T-helper 1 cell (primary cell): ENCODE measurements at regions not wholly inside any gene's neighbourhood (a gene's known extent, or its start where the extent isn't known, plus 50 kb on each side); places are given as distances from the start of the nearest gene placed in this dataset.

ENCODE experiments used
- DNase-seq, 5 donors: peaks; one replicate each; pipeline ENCODE4 v3.0.0-alpha.2; 2012 to 2020

DNA sequence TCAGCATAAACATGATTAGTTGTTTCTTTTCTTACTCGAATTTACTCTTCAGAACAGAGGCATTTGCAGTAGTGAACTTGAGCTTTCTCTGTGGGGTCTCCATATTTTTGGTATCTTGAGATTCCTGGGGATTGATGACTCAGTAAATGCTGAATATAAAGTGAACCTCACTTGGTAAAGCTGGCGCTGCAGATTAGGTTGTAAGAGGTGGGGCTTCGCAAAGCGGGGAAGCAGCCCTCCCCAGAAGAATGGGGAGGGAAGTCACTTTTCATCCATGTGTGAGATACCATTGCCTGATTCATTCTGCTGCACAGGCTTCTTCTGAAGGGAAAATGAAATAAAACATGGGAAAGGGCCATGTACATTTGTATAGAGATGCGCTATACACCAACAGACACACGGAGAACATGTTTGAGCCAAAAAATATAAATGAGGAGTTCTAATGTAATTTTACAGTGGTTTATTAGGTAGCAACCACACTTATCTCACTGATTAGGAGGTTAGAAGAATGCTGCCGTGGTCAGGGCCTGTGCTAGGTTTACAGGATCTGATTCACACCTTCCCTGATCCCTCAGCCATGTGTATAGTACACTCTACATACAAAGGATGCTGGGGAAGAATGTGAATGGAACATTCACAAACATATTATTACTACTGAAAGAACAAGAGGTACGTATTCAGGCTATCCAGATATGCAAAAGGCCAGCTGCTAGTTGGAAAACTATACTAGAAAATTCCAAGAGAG is 63.5 kb downstream of the DNTTIP2 start:
- DNase-seq = no peak

DNA sequence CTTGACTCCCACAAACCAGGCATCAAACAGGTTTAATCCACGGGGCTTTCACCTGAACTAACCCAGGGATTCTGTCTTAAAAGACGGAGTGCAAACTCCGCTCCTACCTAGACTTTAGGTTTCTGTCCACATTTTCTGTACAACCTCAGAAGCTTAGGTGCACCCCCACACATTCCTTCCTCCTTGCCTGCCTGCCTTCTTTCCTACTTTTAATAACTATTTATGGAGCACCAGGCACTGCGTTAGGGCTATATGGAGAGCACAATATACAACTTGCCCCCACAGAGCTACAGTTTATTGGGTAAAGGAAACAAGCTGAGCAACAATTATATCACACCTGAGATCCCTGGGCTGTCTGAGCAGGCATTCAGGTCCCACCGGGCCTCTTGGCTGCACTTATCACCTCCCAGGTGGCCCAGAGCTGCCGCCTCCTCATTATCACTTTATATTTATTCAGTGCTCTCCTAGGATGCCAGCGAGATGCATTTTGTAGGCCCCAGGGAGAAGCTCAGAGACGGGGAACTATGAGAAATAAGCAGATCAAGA is 64.1 kb downstream of the DNTTIP2 start:
- DNase-seq = no peak

DNA sequence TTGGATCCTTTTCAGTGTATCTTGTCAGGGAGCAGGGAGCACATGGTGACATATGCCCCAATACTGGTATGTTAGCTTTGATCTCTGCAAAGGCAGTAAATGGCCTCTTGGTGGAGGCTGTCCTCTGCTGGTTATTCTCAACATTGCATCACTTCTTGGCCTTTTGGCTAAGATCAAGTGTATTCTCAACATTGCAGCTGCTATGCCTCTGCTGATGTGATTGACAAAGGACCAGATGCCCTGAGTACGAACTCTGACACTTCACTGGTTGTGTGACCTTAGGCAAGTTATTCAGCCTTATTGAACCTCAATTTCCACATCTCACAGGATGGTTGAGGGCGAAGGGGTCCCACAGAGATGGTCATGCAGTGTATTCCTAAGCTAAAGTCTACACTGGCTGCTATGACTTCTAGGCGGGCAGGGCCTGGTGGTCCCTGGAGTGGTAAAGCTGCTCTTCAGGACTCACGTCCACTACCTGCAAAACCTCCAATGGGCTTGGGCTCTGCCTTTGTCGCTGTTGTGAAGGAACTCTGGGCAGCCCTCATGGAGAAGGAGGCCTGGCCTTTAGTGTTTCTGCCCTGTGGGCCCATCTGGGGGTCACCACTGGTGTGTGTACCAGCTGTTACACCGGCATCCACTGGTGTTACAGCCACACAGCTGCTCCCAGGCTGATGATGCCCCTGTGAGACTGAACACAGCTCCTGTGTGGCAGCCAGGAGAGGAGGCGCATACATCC is 64.8 kb downstream of the DNTTIP2 start:
- DNase-seq = peak in 2 of 5 donors; percentile 5 to 63

DNA sequence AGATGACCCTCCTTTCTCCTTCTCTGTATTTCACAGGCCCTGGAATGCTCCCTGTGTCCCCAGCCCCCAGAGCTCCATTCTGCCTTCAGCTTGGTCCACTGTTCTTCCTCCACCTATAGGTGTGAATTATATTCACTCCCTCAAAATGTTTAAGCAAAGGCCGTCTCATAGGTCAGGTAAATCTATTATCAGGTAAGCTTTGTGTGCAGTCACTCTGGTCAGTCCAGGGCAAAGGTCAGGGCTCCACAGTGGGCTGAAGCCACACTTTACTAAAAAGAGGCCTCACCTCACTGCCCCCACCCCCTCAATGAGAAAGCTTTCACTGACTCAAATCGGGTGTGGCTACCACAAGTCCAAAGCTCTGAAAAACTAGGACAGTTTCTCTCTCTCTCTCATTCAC is 65.9 kb downstream of the DNTTIP2 start:
- DNase-seq = no peak

DNA sequence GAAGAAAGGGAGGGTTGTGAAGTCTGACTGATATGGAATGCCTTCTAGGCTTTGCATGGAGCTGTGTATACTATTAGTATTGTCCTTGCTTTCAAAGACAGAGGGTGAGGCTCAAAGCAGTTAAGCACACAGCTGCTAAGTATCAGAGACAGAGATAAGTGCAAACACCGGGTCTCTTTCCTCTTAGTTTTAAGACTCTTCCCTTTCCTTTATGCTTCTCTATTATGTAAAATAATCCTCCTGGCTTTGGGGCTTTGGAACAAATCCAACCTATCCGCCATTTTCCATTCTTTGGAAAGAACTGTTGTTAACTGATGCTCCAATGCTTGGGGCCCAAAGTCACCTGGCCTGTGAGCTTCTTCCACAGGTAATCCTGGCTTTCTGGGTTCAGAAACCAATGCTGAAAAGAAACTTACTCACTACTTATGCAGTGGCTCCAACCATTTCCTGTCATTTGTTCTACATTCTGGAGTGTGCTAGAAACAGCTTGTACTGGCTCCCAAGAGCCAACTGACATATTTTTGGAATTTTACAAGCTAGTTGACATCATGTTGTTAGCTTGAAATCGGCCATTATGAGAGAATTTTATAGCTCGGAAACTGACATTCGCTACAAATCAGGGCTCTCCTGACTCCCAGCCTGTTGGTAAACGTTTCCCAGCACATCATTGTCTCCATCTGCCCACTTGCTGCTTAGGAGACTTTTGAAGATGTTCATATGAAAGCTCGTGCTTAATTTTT is 67.5 kb downstream of the DNTTIP2 start:
- no peak for DNase-seq

DNA sequence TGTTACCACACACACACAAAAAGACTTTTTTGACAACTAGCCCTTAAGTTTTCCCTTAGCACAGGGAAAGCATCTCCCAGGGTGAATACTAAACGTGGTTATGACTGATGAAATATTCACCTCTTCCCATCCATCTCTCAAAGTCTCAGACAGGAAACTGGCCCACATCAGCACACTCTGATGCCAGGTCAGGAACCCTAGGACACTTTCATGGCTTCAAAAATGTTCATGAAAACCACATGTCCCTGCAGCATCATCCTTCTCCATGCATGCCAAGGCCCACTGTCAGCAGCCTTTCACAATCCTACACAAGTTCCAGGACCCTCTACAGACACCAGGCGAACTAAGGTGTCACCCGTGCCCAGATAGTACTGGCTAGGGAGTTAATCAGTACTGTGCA is 68.7 kb downstream of the DNTTIP2 start:
- DNase-seq = no peak

DNA sequence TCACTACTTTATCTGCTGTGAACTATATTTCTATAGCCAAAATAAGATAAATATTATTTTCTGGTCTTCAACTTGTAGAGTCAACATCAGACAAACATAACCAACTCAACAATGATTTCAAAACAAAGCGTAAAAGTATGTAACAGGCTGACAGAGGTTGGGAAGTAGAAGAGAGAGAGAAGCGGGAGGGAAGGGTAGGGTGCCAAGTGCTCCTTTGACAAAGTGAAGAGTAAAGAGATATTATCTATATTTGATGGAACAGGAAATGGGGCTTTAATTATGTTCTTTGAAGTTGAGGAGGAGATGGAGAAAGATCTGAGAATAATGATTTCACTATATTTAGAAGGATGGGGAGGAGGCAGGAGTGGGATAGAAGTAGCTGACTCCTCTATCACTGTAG is 70.1 kb downstream of the DNTTIP2 start:
- DNase-seq = no peak

DNA sequence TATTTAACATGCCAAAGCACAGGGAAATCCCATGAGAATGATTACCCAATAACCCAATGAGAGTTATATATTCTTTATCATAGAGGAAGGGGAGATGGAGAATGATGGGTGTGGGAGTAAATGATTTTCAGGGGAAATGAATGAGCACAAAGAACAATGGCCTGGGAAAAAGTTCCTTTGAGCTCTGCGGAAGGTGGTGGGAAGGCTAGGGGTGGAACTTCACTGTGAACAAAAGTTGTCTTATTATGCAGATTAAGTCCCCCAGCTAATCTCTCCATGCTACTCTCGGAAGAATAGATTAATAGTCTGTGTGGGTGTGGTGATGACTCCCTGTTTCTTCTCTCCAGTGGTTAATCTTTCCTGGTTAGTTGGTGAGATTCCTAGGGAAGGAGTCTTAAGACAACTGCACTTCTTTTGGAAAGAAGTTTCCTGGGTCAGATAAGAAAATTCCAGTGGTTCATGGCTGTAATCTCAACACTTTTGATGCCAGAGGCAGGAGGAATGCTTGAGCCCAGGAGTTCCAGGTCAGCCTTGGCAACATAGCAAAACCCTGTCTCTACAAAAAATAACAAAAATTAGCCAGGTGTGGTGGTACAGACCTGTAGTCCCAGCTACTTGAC is 71.6 kb downstream of the DNTTIP2 start:
- no peak for DNase-seq

DNA sequence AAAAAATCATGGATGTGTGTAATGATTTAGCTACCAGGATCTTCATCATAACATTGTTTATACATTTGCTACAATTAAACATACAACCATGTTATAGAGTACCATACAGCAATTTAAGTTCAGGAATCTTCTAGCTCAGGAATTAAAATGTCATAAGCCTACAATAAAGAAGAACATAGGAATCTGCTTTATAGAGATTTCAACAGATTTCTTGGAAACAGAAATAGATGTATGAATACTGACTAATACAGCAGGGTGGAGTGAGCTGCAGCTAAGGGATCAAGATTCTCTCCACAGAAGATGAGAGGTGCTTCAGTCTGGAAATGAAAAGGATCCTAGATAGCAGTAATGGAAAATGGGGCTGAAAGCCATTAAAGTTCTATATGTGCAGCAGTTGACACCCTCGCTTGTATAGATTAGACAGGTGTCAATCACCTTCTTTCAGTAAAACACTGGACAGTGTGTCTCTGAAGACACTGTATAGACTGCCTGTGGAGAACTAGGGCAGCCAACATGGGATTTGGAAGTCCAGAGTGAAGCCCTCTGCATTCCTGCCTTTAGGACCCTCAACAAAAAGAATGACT is 73.9 kb downstream of the DNTTIP2 start:
- DNase-seq = no peak

DNA sequence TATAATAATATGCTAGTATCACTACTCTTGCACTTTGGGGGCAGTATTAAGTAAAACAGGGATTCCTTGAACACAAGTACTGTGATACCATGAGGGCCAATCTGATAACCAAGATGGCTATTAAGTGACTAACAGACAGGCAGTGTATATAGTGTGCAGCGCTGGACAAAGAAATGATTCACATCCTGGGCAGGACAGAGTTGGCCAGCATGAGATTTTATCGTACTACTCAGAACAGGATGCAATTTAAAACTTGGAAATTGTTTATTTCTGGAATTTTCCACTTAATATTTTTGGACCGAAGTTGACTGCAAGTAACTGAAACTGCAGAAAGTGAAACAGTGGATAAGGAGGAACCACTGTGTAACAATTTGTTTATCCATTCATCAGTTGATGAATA is 74.6 kb downstream of the DNTTIP2 start:
- no peak for DNase-seq

DNA sequence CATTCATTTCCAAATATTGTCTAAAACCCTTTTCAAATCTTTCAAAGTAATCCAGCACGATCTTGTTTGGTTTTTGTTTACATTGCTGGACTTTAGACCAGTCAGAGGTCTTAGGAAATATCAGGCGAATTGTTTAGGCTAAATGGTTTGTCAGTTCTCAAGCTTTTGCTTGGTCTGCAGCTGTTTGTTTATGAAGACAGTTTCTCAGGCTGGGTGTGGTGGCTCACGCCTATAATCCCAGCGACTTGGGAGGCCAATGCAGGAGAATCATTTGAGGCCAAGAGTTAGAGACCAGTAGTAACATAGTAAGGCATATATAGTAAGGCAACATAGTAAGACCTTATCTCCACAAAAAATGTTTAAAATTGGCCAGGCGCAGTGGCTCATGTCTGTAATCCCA is 77.5 kb downstream of the DNTTIP2 start:
- no peak for DNase-seq

DNA sequence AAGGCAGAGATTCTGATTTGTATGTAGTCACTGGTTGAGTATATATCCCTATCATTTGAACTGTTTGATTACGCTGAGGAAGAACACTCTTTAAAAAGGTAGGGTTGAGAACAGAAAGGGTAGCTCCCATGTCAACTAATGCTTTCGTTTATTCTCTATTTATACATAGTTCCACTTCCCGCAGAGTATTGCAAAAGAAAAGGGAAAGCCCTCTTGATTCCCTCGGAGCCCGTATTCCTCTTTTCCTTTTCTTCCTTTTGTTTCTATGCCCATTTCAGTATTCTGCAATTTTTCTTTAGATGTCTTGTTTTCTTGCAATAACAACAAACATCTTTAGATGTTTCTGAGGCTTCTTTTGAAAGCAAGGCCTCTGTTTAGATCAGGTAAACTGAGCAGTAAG is 78.2 kb downstream of the DNTTIP2 start:
- DNase-seq = no peak

DNA sequence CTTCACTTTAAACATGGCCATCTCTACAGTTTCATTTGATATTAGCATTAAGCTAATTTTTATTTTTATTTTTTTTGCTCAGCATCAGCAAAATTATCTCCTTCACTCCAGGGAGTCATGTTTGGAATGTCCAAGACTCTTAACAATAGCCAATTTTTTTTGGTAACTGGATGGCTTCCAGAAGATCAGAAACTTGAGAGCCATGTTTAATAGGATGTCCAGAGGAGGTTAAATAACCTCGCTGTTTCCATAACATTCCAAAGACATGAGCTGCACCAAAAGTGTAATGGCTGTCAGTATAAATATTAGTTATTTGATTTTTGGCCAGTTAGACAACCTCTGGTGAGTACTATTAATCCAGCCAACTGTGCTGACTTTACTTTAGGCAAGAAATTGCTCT is 80.7 kb downstream of the DNTTIP2 start:
- DNase-seq = no peak

DNA sequence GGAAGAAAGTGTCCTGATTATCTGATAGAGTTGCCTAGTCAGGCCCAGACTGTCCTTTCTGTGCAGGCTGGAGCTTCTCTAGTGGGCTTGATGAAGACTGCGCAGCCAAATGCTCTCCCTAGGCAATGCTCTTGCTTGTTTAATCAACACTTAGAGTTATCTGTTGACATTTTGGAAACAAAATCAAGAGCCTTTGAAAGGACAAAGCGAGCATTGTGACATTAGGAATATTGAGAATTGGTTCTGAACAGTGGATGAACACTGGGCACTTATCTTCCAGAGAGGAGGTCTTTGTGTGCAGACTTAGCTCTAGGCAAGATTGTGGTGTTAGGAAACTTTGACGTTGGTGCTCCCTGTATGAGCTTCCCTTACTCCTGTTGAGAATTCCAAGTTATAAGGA is 94.5 kb downstream of the DNTTIP2 start:
- DNase-seq = no peak

DNA sequence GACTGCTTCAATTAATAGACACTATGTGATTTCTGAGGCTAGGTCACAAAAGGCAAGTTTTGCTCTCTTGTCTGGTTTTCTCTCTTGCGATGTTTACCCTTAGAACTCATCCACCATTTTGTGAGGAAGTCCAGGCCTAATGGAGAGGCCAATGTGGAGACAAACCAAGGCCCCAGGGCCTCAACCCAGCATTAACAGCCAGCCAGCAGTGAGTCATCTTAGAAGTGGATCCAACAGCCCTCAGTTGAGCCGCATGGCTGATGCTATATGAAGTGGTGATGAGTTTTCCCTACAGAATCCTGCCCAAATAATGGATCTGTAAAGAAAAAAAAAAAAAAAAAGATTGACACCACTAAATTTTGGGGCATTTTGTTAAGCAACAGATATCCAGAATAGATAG is 95.1 kb downstream of the DNTTIP2 start:
- no peak for DNase-seq

DNA sequence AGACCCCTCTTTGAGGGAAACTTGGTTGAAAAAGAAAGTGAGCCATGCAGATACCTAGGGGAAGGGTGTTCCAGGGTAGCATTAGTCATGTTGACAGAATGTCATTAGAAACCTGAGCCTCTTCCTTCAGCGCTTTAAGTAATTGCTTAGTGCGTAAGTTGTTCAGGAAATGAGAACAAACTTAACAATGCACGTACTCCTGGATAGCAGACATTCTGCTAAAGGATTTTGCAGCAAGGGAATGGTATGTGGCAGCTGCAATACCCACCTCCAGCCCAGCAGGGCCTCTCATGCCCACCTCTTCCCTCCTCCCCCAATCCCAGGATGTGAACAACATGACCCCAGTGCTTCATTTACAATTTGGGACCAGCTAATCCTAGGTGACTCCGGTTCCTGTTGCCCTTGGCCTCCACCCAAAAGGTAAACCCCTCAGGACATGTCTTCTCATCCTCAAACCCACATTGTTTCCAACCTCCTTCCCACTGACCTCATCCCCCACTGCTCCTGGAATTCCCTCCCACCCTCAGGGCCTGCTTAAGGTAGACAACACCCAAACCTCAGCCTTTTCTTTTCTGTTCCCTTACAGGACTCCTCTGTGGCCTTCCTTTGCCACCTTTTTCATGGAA is 98.0 kb upstream of the BCAR3 start:
- no peak for DNase-seq

DNA sequence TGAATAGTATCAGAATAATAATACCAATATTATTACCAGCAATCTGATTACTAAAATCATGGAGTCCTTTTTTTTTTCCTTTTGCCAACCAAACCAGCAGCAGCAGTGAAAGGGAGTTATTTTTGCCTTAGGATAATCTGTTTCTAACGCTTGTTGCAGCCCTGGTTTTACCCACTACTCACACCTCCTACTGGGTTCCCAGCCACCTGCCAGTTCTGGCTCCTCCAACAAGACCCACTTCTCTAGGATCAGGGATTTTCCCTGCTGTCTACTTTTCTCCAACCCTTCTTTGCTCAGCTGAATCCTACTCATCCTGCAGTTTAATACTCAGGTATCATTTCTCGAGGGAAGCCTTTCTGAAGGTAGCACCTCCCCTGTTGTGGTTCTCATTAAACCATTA is 96.8 kb upstream of the BCAR3 start:
- DNase-seq = no peak

DNA sequence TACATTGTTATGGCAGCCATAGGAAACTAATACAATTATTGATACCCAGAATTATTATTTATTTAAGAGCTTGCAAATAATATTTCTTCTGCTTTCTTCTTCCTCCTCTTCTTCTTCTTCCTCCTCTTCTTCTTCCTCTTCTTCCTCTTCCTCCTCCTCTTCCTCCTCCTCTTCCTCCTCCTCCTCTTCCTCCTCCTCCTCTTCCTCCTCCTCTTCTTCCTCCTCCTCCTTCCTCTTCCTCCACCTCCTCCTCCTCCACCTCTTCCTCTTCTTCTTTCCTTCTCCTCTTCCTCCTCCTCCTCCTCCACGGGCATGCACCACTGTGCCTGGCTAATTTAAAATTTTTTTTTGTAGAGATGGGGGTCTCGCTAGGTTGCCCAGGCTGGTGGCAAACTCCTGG is 95.6 kb upstream of the BCAR3 start:
- DNase-seq = no peak

DNA sequence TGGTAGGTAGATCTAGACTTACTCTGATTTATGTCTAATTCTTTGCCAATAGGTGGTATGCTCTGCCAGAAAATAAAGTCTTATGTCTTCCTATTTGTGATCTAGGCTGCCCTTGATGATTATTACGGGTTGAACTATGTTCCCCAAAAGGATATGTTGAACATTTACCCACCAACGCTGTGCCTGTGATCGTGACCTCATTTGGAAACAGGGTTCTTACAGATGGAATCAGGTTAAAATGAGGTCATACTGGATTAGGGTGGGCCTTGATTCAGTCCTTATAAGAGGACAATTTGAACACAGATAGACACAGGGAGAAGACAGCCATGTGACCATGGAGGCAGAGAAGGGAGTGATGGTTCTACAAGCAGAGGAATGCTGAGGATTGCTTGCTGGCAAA is 95.1 kb upstream of the BCAR3 start:
- no peak for DNase-seq

DNA sequence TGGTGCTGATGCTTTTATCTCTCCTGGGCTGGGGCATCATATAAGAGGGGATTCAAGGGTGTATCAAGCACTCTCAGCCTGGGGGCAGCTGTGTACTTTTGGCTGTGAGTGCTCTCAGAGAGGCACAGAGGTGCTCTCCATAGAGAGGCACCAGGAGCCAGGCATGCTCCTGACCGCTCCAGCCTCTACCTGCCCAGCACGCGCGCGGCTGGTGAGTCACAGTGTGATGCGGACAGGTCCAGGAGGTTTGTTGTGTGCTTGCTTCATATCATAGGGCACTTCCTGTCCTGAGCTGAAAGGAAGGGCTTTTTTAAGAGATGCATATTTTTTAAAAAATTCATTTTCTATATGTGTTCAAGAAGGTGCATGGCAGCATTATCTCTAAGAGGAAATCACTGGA is 93.6 kb upstream of the BCAR3 start:
- DNase-seq = no peak

DNA sequence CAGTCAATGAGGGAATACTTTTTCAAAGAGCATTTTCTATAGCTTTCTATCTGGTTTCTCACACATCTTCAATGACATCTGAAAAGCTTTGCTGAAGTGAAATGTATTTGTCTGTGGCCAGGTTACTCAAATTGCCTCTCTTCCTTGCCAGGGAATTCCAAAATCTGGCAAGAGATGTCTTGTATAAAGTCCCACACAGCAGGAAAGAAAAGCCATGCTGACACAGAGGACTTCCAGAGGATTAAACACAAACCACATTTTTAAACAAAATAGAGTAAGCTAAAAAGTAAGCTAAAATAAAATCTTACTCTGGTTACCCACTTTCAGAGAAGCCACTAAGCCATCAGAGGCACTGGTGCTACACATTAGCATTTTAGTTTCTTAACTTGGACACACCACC is 93.1 kb upstream of the BCAR3 start:
- DNase-seq = no peak
